Type B pancreatic cell (in vitro differentiated cells): ENCODE measurements at regions not wholly inside any gene's neighbourhood (a gene's known extent, or its start where the extent isn't known, plus 50 kb on each side); places are given as distances from the start of the nearest gene placed in this dataset.

Experiments used
- DNase-seq: peaks from one replicate; pipeline ENCODE4 v3.0.0; 2021; ENCODE audit warnings: mixed read lengths; ENCODE audit not compliant: unreplicated experiment; ENCODE audit errors: extremely low spot score
- H3K27ac Mint-ChIP-seq: 2 replicates; pipeline ENCODE4 v1.8.0; 2021; ENCODE audit warnings: mild to moderate bottlenecking, mixed read lengths
- H3K27me3 Mint-ChIP-seq: 2 replicates; pipeline ENCODE4 v1.8.0; 2021; ENCODE audit warnings: mixed read lengths
- H3K36me3 Mint-ChIP-seq: 2 replicates; pipeline ENCODE4 v1.8.0; 2021; ENCODE audit warnings: mixed read lengths
- H3K4me1 Mint-ChIP-seq: one replicate; pipeline ENCODE4 v1.8.0; 2021; ENCODE audit warnings: mixed read lengths; ENCODE audit not compliant: unreplicated experiment
- H3K4me3 Mint-ChIP-seq: 2 replicates; pipeline ENCODE4 v1.8.0; 2021; ENCODE audit warnings: mild to moderate bottlenecking, mixed read lengths
- H3K9me3 Mint-ChIP-seq: 2 replicates; pipeline ENCODE4 v1.8.0; 2021; ENCODE audit warnings: mixed read lengths
- TF ChIP-seq, protein P1 (sequence below): fragments of 200-600 bp; sonication (generic); conservative IDR thresholded peaks from 2 replicates; pipeline ENCODE4 v1.5.0; 2021; ENCODE audit warnings: antibody characterized with exemption, mild to moderate bottlenecking

DNA sequence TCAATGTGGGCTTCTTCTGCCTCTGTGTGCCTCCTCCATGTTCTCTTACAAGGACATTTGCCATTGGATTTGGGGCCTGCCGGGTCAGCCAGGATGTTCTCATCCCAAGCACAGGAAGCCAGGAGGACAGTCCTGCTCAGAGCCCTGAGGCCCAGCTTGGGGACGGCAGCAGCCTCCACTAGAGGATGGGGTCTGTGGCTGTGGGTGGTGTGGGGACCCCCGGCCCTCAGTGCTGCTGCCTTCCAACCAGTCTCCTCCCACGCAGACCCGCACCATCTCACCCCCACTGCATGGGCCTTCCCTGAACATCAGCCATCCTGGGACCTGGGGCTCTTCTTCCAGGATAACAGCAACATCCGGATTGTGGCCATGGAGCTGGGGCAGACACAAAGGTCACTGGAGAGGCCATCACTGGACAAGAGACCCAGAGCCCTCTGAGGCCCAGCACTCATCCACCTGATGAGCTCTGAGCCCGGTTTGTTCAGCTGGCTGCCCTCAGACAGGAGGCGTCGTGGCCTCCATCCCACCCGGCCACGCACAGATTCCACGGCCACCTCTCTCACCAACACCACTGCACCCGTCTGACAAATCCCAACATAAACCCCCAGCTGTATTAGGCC is 56.5 kb upstream of the C14orf180 start:
- H3K4me3 Mint-ChIP-seq: no peak overlapping the region
- peaks cover 23% of the 10 kb centered on the region for H3K9me3 Mint-ChIP-seq
- H3K36me3 Mint-ChIP-seq: no peaks in the 10 kb centered on the region
- TF ChIP-seq, protein P1, sequence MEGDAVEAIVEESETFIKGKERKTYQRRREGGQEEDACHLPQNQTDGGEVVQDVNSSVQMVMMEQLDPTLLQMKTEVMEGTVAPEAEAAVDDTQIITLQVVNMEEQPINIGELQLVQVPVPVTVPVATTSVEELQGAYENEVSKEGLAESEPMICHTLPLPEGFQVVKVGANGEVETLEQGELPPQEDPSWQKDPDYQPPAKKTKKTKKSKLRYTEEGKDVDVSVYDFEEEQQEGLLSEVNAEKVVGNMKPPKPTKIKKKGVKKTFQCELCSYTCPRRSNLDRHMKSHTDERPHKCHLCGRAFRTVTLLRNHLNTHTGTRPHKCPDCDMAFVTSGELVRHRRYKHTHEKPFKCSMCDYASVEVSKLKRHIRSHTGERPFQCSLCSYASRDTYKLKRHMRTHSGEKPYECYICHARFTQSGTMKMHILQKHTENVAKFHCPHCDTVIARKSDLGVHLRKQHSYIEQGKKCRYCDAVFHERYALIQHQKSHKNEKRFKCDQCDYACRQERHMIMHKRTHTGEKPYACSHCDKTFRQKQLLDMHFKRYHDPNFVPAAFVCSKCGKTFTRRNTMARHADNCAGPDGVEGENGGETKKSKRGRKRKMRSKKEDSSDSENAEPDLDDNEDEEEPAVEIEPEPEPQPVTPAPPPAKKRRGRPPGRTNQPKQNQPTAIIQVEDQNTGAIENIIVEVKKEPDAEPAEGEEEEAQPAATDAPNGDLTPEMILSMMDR: no peak
- H3K27me3 Mint-ChIP-seq: peaks cover 15% of the 10 kb centered on the region
- DNase-seq: peak; percentile 61
- H3K27ac Mint-ChIP-seq: no peak overlapping the region
- no peaks in the 10 kb centered on the region for H3K4me1 Mint-ChIP-seq

DNA sequence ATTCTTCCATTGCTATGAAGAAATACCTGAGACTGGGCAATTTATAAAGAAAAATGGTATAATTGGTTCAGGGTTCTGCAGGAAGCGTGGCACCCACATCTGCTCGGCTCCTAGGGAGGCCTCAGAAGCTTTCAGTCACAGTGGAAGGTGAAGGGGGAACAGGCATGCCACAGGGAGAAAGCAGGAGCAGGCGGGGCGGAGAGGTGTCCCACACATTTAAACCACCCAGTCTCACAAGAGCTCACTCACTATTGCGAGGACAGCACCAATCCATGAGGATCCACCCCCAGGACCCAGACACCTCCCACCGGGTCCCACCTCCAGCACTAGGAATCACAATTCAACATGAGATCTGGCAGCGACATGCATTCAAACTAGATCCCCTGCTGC is 56.0 kb upstream of the C14orf180 start:
- no peak overlapping the region for H3K4me3 Mint-ChIP-seq

DNA sequence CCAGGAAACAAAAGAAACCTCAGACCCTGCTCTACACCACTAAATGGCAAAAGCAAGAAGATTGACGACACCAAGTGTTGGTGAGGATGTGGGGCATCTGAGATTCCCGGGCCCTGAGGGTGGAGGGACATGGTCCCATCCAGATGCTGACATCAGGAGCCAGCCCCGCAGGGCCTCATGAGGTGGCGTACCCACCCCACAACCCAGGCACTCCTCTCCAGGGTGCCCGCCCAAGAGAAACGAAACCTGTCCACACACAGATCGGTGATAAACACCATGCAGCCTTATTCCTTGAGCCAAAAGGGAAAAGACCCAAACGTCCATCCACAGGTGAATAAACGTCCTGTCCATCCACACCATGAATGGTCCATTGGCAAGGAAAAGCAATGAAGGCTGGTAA is 54.8 kb upstream of the C14orf180 start:
- Mint-ChIP-seq H3K36me3 (no peaks in the 10 kb centered on the region), H3K4me3 (no peak overlapping the region), H3K27me3 (peaks cover 11% of the 10 kb centered on the region), H3K27ac (no peak overlapping the region), H3K4me1 (no peaks in the 10 kb centered on the region), H3K9me3 (peaks cover 26% of the 10 kb centered on the region)
- TF ChIP-seq, protein P1: no peak
- peak; percentile 36 for DNase-seq

More for the DNA sequence above, 56.0 kb upstream of the C14orf180 start:
- Mint-ChIP-seq H3K4me1 (no peaks in the 10 kb centered on the region), H3K27ac (no peak overlapping the region), H3K36me3 (no peaks in the 10 kb centered on the region), H3K27me3 (peaks cover 15% of the 10 kb centered on the region), H3K9me3 (peaks cover 26% of the 10 kb centered on the region)
- TF ChIP-seq, protein P1: no peak
- peak; percentile 32 for DNase-seq

DNA sequence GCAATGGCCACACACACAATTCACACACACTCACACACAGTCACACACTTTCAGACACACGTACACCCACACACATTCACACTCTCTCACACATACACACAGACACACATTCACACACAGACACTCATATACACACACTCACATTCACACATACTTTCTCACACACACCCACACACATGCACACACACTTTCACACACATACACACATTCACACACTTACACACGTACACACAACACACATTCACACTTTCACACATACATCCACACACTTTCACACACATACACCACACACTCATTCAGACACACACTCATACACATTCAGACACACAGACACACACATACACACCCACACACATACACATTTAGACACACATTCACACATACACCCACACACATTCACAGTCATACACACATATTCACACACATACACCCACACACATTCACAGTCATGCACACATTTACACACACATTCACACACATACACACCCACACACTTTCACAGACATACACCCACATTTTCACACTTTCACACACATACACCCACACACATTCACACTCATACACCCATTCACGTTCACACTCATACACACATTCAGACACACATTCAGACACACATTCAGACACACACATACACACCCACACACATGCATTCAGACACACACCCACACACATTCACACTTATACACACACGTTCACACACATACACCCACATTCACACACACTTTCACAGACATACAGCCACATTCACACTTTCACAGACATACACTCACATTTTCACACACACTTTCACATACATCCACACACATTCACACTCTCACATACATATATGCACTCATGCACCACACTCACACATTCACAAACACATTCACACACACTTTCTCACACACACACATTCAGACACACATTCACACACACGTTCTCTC is 52.6 kb upstream of the C14orf180 start:
- Mint-ChIP-seq H3K4me1 (no peaks in the 10 kb centered on the region), H3K36me3 (no peaks in the 10 kb centered on the region), H3K27ac (no peak overlapping the region)

DNA sequence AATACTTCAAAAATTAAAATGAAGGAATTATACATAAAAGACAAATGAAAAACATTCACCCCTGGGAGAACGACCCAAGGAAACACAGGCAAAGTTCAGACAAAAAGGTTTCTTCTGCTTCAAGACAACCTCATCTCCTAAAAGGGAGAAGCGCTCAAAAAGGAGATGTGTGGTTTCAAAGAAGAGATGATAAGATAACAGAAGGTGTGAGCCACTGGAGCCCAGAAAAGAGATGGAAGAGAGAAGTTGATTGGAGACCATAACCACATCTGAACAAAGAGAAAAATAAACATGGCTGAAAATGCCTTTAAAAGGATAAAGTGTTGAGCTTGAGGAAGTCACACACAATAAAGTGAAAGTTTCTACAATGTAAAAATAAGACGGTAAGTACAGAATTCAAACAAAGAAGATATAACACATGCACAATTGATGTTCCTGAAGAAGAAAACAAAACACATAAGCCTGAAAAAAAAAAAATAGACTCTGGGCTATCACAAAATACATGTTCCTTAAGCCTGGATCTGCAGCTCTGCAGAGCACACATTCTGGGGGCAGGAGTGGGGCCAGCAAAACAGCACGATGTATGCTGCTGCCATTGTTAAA is 51.6 kb upstream of the C14orf180 start:
- H3K4me3 Mint-ChIP-seq: no peak overlapping the region
- peaks cover 18% of the 10 kb centered on the region for H3K27me3 Mint-ChIP-seq
- no peak for DNase-seq
- H3K4me1 Mint-ChIP-seq: no peaks in the 10 kb centered on the region
- H3K9me3 Mint-ChIP-seq: peaks cover 26% of the 10 kb centered on the region
- no peak overlapping the region for H3K27ac Mint-ChIP-seq
- TF ChIP-seq, protein P1: no peak
- H3K36me3 Mint-ChIP-seq: no peaks in the 10 kb centered on the region

More for the DNA sequence above, 52.6 kb upstream of the C14orf180 start:
- peak; percentile 4 for DNase-seq
- TF ChIP-seq, protein P1: no peak
- Mint-ChIP-seq H3K4me3 (no peak overlapping the region), H3K9me3 (peaks cover 26% of the 10 kb centered on the region), H3K27me3 (peaks cover 13% of the 10 kb centered on the region)
